C4-2B (cell line): ENCODE measurements at regions not wholly inside any gene's neighbourhood (a gene's known extent, or its start where the extent isn't known, plus 50 kb on each side); places are given as distances from the start of the nearest gene placed in this dataset.

Experiments used
- CTCF ChIP-seq: fragments of 450-650 bp; conservative IDR thresholded peaks from 2 replicates; pipeline ENCODE4 v1.5.1; 2017; ENCODE audit warnings: mild to moderate bottlenecking
- ZFX ChIP-seq: fragments of 450-650 bp; IDR thresholded peaks from 2 replicates; pipeline ENCODE4 v1.6.1; 2017

DNA sequence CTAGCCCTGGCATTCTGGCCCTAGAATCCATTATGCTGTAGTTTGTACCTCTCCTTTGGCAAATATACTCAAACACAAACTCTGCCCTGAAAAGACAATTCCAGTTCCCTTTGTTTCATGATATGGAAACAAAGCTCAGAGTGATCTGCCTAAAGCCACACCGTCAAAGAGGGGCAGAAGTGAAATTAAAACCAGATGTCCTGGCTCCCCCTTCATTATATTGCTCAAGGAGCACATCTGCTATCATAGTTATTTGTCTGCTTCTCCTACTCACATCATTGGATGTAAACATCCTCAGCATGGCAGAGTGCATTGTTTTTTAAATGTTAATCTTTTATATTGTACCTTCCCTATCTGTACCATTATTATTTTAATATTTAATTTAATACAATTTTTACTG lies 266.7 kb upstream of the SMARCA2 start:
- TF ChIP-seq CTCF (no peak), ZFX (no peak)
